Upper lobe of left lung (tissue), 4 donors: ENCODE measurements at regions not wholly inside any gene's neighbourhood (a gene's known extent, or its start where the extent isn't known, plus 50 kb on each side); places are given as distances from the start of the nearest gene placed in this dataset.
"Not testable (repeated sequence)": the region's sequence is repeated elsewhere in the genome, so short reads cannot be mapped to it uniquely, and the experiment has no call there.

Experiments
- CTCF ChIP-seq, 6 experiments: fragments of 450-650 bp in 4 of 6; fragments of 200-600 bp in 2 of 6; sonication (generic) in 2 of 6; IDR thresholded peaks; one replicate each; pipeline ENCODE4 v1.5.1; 2016 to 2019; ENCODE audit warnings: antibody characterized with exemption in 6 of 6
- EP300 ChIP-seq, 4 donors: sonication (generic); formaldehyde crosslinking; IDR thresholded peaks; one replicate each; pipeline ENCODE4 v1.5.1; 2017; ENCODE audit warnings: antibody characterized with exemption in 4 of 4, control low read depth in 2 of 4
- POLR2A ChIP-seq, 4 donors: fragments of 450-650 bp; IDR thresholded peaks; one replicate each; pipeline ENCODE4 v1.5.1; 2016 to 2017; ENCODE audit warnings: antibody characterized with exemption in 4 of 4, mild to moderate bottlenecking in 2 of 4
- POLR2AphosphoS5 ChIP-seq, 2 donors: sonication (generic); formaldehyde crosslinking; IDR thresholded peaks; one replicate each; pipeline ENCODE4 v1.5.1; 2017; ENCODE audit warnings: antibody characterized with exemption in 2 of 2

- TF ChIP-seq CTCF, POLR2A, POLR2AphosphoS5, EP300 (IDR thresholded peaks at IDR 0.05): not testable (repeated sequence)
Observed at GRCh38 chr2:43004126-43004865, 211.9 kb upstream of the HAAO start.
